Spleen (tissue), 11 donors: ENCODE measurements at regions not wholly inside any gene's neighbourhood (a gene's known extent, or its start where the extent isn't known, plus 50 kb on each side); places are given as distances from the start of the nearest gene placed in this dataset.

Source experiments
- DNase-seq: peaks from one replicate; pipeline ENCODE4 v3.0.0-alpha.2; 2020
- H3K27ac ChIP-seq, 8 donors: fragments of 200-600 bp; sonication (generic) in 7 of 8; 1 replicate in 4 of 8; 2 replicates in 4 of 8; pipeline versions ENCODE4 v1.5.0 to v1.8.0; 2016 to 2021; ENCODE audit warnings: inconsistent platforms in 4 of 8, mild to moderate bottlenecking in 4 of 8, moderate library complexity in 1 of 8
- H3K27me3 ChIP-seq, 7 donors: fragments of 200-600 bp; sonication (generic) in 6 of 7; replicated peaks in 1 of 7; 1 replicate in 4 of 7; 2 replicates in 3 of 7; pipeline versions ENCODE4 v1.5.0 to v1.8.0; 2016 to 2021; ENCODE audit warnings: inconsistent platforms in 3 of 7, mild to moderate bottlenecking in 1 of 7
- H3K36me3 ChIP-seq, 6 donors: fragments of 200-600 bp; sonication (generic) in 5 of 6; 1 replicate in 4 of 6; 2 replicates in 2 of 6; pipeline versions ENCODE4 v1.5.0 to v1.8.0; 2016 to 2021; ENCODE audit warnings: inconsistent platforms in 2 of 6
- H3K4me1 ChIP-seq, 6 donors: fragments of 200-600 bp; sonication (generic) in 5 of 6; 1 replicate in 3 of 6; 2 replicates in 3 of 6; pipeline versions ENCODE4 v1.5.0 to v1.8.0; 2016 to 2021; ENCODE audit warnings: inconsistent platforms in 3 of 6
- H3K4me3 ChIP-seq, 8 donors: fragments of 200-600 bp; sonication (generic) in 7 of 8; 1 replicate in 4 of 8; 2 replicates in 4 of 8; pipeline versions ENCODE4 v1.5.0 to v1.8.0; 2016 to 2021; ENCODE audit warnings: inconsistent platforms in 4 of 8, mild to moderate bottlenecking in 4 of 8, moderate library complexity in 2 of 8
- H3K9me3 ChIP-seq, 8 donors: fragments of 200-600 bp; sonication (generic) in 7 of 8; 1 replicate in 4 of 8; 2 replicates in 4 of 8; pipeline versions ENCODE4 v1.5.0 to v1.8.0; 2016 to 2021; ENCODE audit warnings: inconsistent platforms in 4 of 8
- CTCF ChIP-seq, 11 experiments: fragments of 200-600 bp in 7 of 11; fragments of 450-650 bp in 4 of 11; sonication (generic) in 4 of 11; IDR thresholded peaks in 8 of 11; conservative IDR thresholded peaks in 3 of 11; 1 replicate in 7 of 11; 2 replicates in 4 of 11; pipeline versions ENCODE4 v1.4.0 to v1.8.0; 2016 to 2021; ENCODE audit warnings: antibody characterized with exemption in 11 of 11, inconsistent platforms in 4 of 11, mild to moderate bottlenecking in 1 of 11
- POLR2A ChIP-seq, 3 donors: fragments of 450-650 bp; IDR thresholded peaks; one replicate each; pipeline ENCODE4 v1.5.1; 2017; ENCODE audit warnings: antibody characterized with exemption in 3 of 3, mild to moderate bottlenecking in 1 of 3
- POLR2AphosphoS5 ChIP-seq, 3 donors: sonication (generic); formaldehyde crosslinking; IDR thresholded peaks; one replicate each; pipeline ENCODE4 v1.5.1; 2017; ENCODE audit warnings: antibody characterized with exemption in 3 of 3
- WGBS, 5 donors: extraction: QIAGEN DNeasy Blood & Tissue Kit in 3 of 5; methylation state at CpG; one replicate each; pipeline versions ENCODE4 v1.1.5 to v1.1.7; 2013 to 2018; 5-methylcytosine and 5-hydroxymethylcytosine counted together
- intact Hi-C: fragments of 100-400 bp; cut with DNase I; formaldehyde crosslinking; loops from one replicate; pipeline ENCODE4 v1.15.0; 2023; ENCODE audit warnings: low total_unique reads
- donor health status: healthy with polysubstance abuse.
- donor health status: DM: no; HTN: no; CAD: no; lungs with moderate emphysema.
- donor health status: DM: no; HTN: no; CAD: no.
- donor health status: Bipolar disorder and iron deficiency.
- donor health status: healthy.
- donor health status: DM: no; HTN: no; CAD: no.
- donor health status: DM: yes; HTN: yes; CAD: no.

- intact Hi-C loops = loop anchor here (5.0 kb wide), 1 partner anchor 911 kb away; no protein-coding TSS in a partner anchor
- peak; percentile 91 for DNase-seq
Observed at GRCh38 chr15:69576035-69576526, 123.5 kb downstream of the RPLP1 start.

GRCh38 chr15:69576948-69577351 is 124.3 kb downstream of the RPLP1 start:
- no peak overlapping the region for H3K4me3 ChIP-seq
- peaks cover 0 to 36% (median 12%) of the 10 kb centered on the region in 6 donors for H3K4me1 ChIP-seq
- no peaks in the 10 kb centered on the region for H3K36me3 ChIP-seq
- intact Hi-C loops = loop anchor here (5.0 kb wide), 1 partner anchor 910 kb away; no protein-coding TSS in a partner anchor
- 77 to 83% (median 81%) methylated on average over 4 of the region's 4 CpGs for WGBS, 5 donors
- peaks cover 0 to 37% (median 0%) of the 10 kb centered on the region in 7 donors for H3K27me3 ChIP-seq
- TF ChIP-seq POLR2AphosphoS5 (IDR thresholded peaks at IDR 0.05) (no peak), POLR2A (IDR thresholded peaks at IDR 0.05) (no peak), CTCF (IDR thresholded peaks at IDR 0.05 in 8 of 11, conservative IDR thresholded peaks at IDR 0.05 in 3 of 11) (no peak)
- H3K27ac ChIP-seq = no peak overlapping the region
- no peak for DNase-seq
- no peaks in the 10 kb centered on the region for H3K9me3 ChIP-seq

More at GRCh38 chr15:69576035-69576526, 123.5 kb downstream of the RPLP1 start:
- Histone ChIP-seq H3K36me3 (no peaks in the 10 kb centered on the region), H3K27ac (no peak overlapping the region), H3K27me3 (peaks cover 0 to 37% (median 0%) of the 10 kb centered on the region in 7 donors), H3K9me3 (no peaks in the 10 kb centered on the region), H3K4me1 (peaks cover 0 to 36% (median 12%) of the 10 kb centered on the region in 6 donors), H3K4me3 (no peak overlapping the region)
- 7 to 26% (median 16%) methylated on average over 3 of the region's 3 CpGs for WGBS, 5 donors
- TF ChIP-seq POLR2AphosphoS5 (IDR thresholded peaks at IDR 0.05) = peak in 1 of 3 donors; percentile 19
- no peak for TF ChIP-seq POLR2A (IDR thresholded peaks at IDR 0.05)
- peak; percentile 54 to 89 (median 83) for TF ChIP-seq CTCF (IDR thresholded peaks at IDR 0.05 in 8 of 11, conservative IDR thresholded peaks at IDR 0.05 in 3 of 11)

GRCh38 chr15:69577397-69577796 is 124.8 kb downstream of the RPLP1 start:
- Histone ChIP-seq H3K36me3 (no peaks in the 10 kb centered on the region), H3K27ac (no peak overlapping the region), H3K9me3 (no peaks in the 10 kb centered on the region), H3K4me1 (peaks cover 0 to 36% (median 12%) of the 10 kb centered on the region in 6 donors), H3K27me3 (peaks cover 0 to 33% (median 0%) of the 10 kb centered on the region in 7 donors), H3K4me3 (no peak overlapping the region)
- intact Hi-C loops = loop anchor here (5.0 kb wide), 1 partner anchor 910 kb away; no protein-coding TSS in a partner anchor
- WGBS, 5 donors = 87 to 95% (median 94%) methylated on average over 7 of the region's 7 CpGs
- no peak for TF ChIP-seq POLR2AphosphoS5 (IDR thresholded peaks at IDR 0.05)
- TF ChIP-seq POLR2A (IDR thresholded peaks at IDR 0.05) = no peak
- DNase-seq = no peak

- no peaks in the 10 kb centered on the region for H3K9me3 ChIP-seq
- TF ChIP-seq POLR2A (IDR thresholded peaks at IDR 0.05) (no peak), POLR2AphosphoS5 (IDR thresholded peaks at IDR 0.05) (no peak), CTCF (IDR thresholded peaks at IDR 0.05 in 8 of 11, conservative IDR thresholded peaks at IDR 0.05 in 3 of 11) (no peak)
- 93 to 96% (median 95%) methylated on average over 9 of the region's 9 CpGs for WGBS, 5 donors
- DNase-seq = no peak
- peaks cover 0 to 39% (median 13%) of the 10 kb centered on the region in 6 donors for H3K4me1 ChIP-seq
- intact Hi-C loops = loop anchor here (5.0 kb wide), 1 partner anchor 909 kb away; no protein-coding TSS in a partner anchor
- no peak overlapping the region for H3K27ac ChIP-seq
- H3K36me3 ChIP-seq = no peaks in the 10 kb centered on the region
- H3K27me3 ChIP-seq = peaks cover 0 to 28% (median 0%) of the 10 kb centered on the region in 7 donors
- H3K4me3 ChIP-seq = no peak overlapping the region
Observed at GRCh38 chr15:69578252-69578651, 125.6 kb downstream of the RPLP1 start.
